ENCODE measurements at regions not wholly inside any gene's neighbourhood (a gene's known extent, or its start where the extent isn't known, plus 50 kb on each side); places are given as distances from the start of the nearest gene placed in this dataset.
"Not testable (repeated sequence)": the region's sequence is repeated elsewhere in the genome, so short reads cannot be mapped to it uniquely, and the experiment has no call there.

DNA sequence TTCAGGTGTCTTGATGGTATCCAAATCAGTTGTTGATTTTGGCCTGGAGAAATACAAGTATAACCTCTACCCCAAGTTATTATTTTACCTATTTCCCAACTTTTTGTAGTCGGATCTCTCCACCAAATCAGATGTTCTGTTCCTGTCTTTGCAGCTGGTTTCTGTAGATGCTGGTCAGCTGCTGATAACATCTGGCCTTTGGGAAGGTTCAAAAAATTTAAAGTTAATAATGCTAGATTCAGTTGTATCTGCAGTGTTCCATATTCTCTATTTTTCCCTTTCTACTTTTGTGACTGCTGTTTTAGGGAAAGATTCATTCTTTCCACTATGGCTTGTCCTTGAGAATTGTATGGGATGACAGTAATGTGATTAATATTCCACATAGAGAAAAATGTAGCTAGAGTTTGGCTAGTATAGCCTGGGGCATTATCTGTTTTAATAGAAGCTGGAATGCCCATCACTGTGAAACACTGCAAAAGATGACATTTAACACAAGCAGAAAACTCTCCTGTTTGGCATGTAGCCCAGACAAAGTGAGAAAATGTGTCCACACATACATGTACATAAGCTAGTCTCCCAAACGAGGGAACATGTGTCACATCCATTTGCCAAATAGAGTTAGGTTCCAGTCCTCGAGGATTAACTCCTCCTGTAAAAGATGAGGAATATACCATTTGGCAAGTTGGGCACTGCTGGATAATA is 99.2 kb downstream of the ZNF100 start:
- not testable (repeated sequence) for TF ChIP-seq EP300 (IDR thresholded peaks at IDR 0.05)
- TF ChIP-seq, protein P1, sequence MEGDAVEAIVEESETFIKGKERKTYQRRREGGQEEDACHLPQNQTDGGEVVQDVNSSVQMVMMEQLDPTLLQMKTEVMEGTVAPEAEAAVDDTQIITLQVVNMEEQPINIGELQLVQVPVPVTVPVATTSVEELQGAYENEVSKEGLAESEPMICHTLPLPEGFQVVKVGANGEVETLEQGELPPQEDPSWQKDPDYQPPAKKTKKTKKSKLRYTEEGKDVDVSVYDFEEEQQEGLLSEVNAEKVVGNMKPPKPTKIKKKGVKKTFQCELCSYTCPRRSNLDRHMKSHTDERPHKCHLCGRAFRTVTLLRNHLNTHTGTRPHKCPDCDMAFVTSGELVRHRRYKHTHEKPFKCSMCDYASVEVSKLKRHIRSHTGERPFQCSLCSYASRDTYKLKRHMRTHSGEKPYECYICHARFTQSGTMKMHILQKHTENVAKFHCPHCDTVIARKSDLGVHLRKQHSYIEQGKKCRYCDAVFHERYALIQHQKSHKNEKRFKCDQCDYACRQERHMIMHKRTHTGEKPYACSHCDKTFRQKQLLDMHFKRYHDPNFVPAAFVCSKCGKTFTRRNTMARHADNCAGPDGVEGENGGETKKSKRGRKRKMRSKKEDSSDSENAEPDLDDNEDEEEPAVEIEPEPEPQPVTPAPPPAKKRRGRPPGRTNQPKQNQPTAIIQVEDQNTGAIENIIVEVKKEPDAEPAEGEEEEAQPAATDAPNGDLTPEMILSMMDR (IDR thresholded peaks at IDR 0.05): not testable (repeated sequence)
